ENCODE measurements at regions not wholly inside any gene's neighbourhood (a gene's known extent, or its start where the extent isn't known, plus 50 kb on each side); places are given as distances from the start of the nearest gene placed in this dataset.

GRCh38 chr5:66248874-66249273, 104.8 kb downstream of the SREK1 start:
- no peak overlapping the region for H3K4me3 ChIP-seq (ENCODE audit: low read depth in 1 of 3, low read length in 3 of 3)
- H3K36me3 ChIP-seq (ENCODE audit: control insufficient read depth in 4 of 4, insufficient read depth in 3 of 4, low read depth in 1 of 4, low read length in 3 of 4) = no peaks in the 10 kb centered on the region
- no peak for DNase-seq (ENCODE audit: low spot score)
- no peak for TF ChIP-seq JUND (IDR thresholded peaks at IDR 0.05)
- TF ChIP-seq YY1 (IDR thresholded peaks at IDR 0.05) = no peak
- no peak for TF ChIP-seq SP1 (IDR thresholded peaks at IDR 0.05)
- no peak for TF ChIP-seq REST (IDR thresholded peaks at IDR 0.05)
- no peak for TF ChIP-seq FOXA2 (IDR thresholded peaks at IDR 0.05)
- TF ChIP-seq NR2F2 (IDR thresholded peaks at IDR 0.05) = no peak
- no peak for TF ChIP-seq MAX (IDR thresholded peaks at IDR 0.05)
- no peak for TF ChIP-seq ATF3 (IDR thresholded peaks at IDR 0.05)
- H3K9ac ChIP-seq (ENCODE audit: low read depth in 1 of 2, low read length in 2 of 2) = no peak overlapping the region
- WGBS = 65% methylated on average over 2 of the region's 2 CpGs
- H3K27ac ChIP-seq (ENCODE audit: low read depth in 1 of 2, low read length in 2 of 2) = no peak overlapping the region
- no peaks in the 10 kb centered on the region for H3K27me3 ChIP-seq (ENCODE audit: control insufficient read depth in 4 of 4, insufficient read depth in 4 of 4, low read length in 3 of 4)
- H3K9me3 ChIP-seq (ENCODE audit: control insufficient read depth in 4 of 4, low read length in 3 of 4) = peaks cover 0 to 1% (median 0%) of the 10 kb centered on the region in 4 donors
- H3K4me1 ChIP-seq (ENCODE audit: control insufficient read depth in 4 of 4, insufficient read depth in 4 of 4, low read length in 3 of 4) = no peaks in the 10 kb centered on the region

- 89% methylated on average over 4 of the region's 4 CpGs for WGBS
- H3K9ac ChIP-seq (ENCODE audit: low read depth in 1 of 2, low read length in 2 of 2) = no peak overlapping the region
- peaks cover 0 to 1% (median 0%) of the 10 kb centered on the region in 4 donors for H3K9me3 ChIP-seq (ENCODE audit: control insufficient read depth in 4 of 4, low read length in 3 of 4)
- H3K36me3 ChIP-seq (ENCODE audit: control insufficient read depth in 4 of 4, insufficient read depth in 3 of 4, low read depth in 1 of 4, low read length in 3 of 4) = no peaks in the 10 kb centered on the region
- no peaks in the 10 kb centered on the region for H3K27me3 ChIP-seq (ENCODE audit: control insufficient read depth in 4 of 4, insufficient read depth in 4 of 4, low read length in 3 of 4)
- no peak for TF ChIP-seq REST (IDR thresholded peaks at IDR 0.05)
- TF ChIP-seq HNF4A (conservative IDR thresholded peaks at IDR 0.05) = no peak
- TF ChIP-seq ATF3 (IDR thresholded peaks at IDR 0.05) = no peak
- TF ChIP-seq MAX (IDR thresholded peaks at IDR 0.05) = no peak
- no peak for TF ChIP-seq NR2F2 (IDR thresholded peaks at IDR 0.05)
- H3K4me1 ChIP-seq (ENCODE audit: control insufficient read depth in 4 of 4, insufficient read depth in 4 of 4, low read length in 3 of 4) = no peaks in the 10 kb centered on the region
- no peak overlapping the region for H3K4me3 ChIP-seq (ENCODE audit: low read depth in 1 of 3, low read length in 3 of 3)
- no peak for DNase-seq (ENCODE audit: low spot score)
- H3K27ac ChIP-seq (ENCODE audit: low read depth in 1 of 2, low read length in 2 of 2) = no peak overlapping the region
These were observed 105.8 kb downstream of the SREK1 start for GRCh38 chr5:66249920-66250319.

All from liver (tissue), 7 donors.